ENCODE measurements at regions not wholly inside any gene's neighbourhood (a gene's known extent, or its start where the extent isn't known, plus 50 kb on each side); places are given as distances from the start of the nearest gene placed in this dataset.

- TF ChIP-seq ZNF462 (CRISPR knock-in tag; IDR thresholded peaks at IDR 0.05) (no peak), ZNF114 (CRISPR knock-in tag; IDR thresholded peaks at IDR 0.05) (no peak), NANOG (IDR thresholded peaks at IDR 0.05; ENCODE audit: borderline replicate concordance) (no peak), REST (IDR thresholded peaks at IDR 0.05; ENCODE audit: unreplicated experiment) (no peak), CTCF (conservative IDR thresholded peaks at IDR 0.05; ENCODE audit: low read depth in 2 of 2) (no peak), CREB1 (CRISPR knock-in tag; IDR thresholded peaks at IDR 0.05; ENCODE audit: low read depth) (no peak), EZH2 (IDR thresholded peaks at IDR 0.05; ENCODE audit: low read depth, unreplicated experiment) (no peak), ZNF331 (CRISPR knock-in tag; IDR thresholded peaks at IDR 0.05; ENCODE audit: low read depth) (no peak), STAT1 (IDR thresholded peaks at IDR 0.05; ENCODE audit: unreplicated experiment) (no peak)
Observed at GRCh38 chr18:45399643-45400042, 215.6 kb upstream of the SLC14A2 start (continued).
